ENCODE measurements at regions not wholly inside any gene's neighbourhood (a gene's known extent, or its start where the extent isn't known, plus 50 kb on each side); places are given as distances from the start of the nearest gene placed in this dataset.

GRCh38 chr2:4256351-4256750, 553.0 kb downstream of the DCDC2C start:
- H3K4me2 ChIP-seq (ENCODE audit: low read depth, low read length, poor library complexity, severe bottlenecking) = no peak overlapping the region
- TF ChIP-seq CTCF (IDR thresholded peaks at IDR 0.05; ENCODE audit: insufficient read depth, low read length, poor library complexity, severe bottlenecking) (no peak), EZH2phosphoT487 (conservative IDR thresholded peaks at IDR 0.05; ENCODE audit: low read length) (no peak)
- no peak overlapping the region for H3K27ac ChIP-seq (ENCODE audit: low read depth, low read length)
- H2AFZ ChIP-seq (ENCODE audit: low read depth, low read length, severe bottlenecking) = no peak overlapping the region
- no peaks in the 10 kb centered on the region for H3K9me2 ChIP-seq (replicated peaks; ENCODE audit: insufficient read depth, low read length)
- no peaks in the 10 kb centered on the region for H3K79me2 ChIP-seq (ENCODE audit: insufficient read depth, low read length)
- no peaks in the 10 kb centered on the region for H3F3A ChIP-seq (ENCODE audit: insufficient read depth)
- H3K4me3 ChIP-seq (ENCODE audit: insufficient read depth, low read length, poor library complexity, severe bottlenecking) = no peak overlapping the region
- no peaks in the 10 kb centered on the region for H3K9me3 ChIP-seq (ENCODE audit: insufficient read depth, low read length)
- no peaks in the 10 kb centered on the region for H3K36me3 ChIP-seq (ENCODE audit: low read length)
- H3K27me3 ChIP-seq (ENCODE audit: low read length) = no peaks in the 10 kb centered on the region
- H3K9ac ChIP-seq (ENCODE audit: low read length) = no peak overlapping the region
- no peaks in the 10 kb centered on the region for H4K20me1 ChIP-seq (ENCODE audit: low read depth, low read length)

- Histone ChIP-seq H3K4me2 (ENCODE audit: low read depth, low read length, poor library complexity, severe bottlenecking) (no peak overlapping the region), H2AFZ (ENCODE audit: low read depth, low read length, severe bottlenecking) (no peak overlapping the region), H3K27me3 (ENCODE audit: low read length) (no peaks in the 10 kb centered on the region), H3K9me3 (ENCODE audit: insufficient read depth, low read length) (no peaks in the 10 kb centered on the region), H3K9me2 (replicated peaks; ENCODE audit: insufficient read depth, low read length) (no peaks in the 10 kb centered on the region), H3F3A (ENCODE audit: insufficient read depth) (no peaks in the 10 kb centered on the region), H3K4me3 (ENCODE audit: insufficient read depth, low read length, poor library complexity, severe bottlenecking) (no peak overlapping the region), H4K20me1 (ENCODE audit: low read depth, low read length) (no peaks in the 10 kb centered on the region), H3K27ac (ENCODE audit: low read depth, low read length) (no peak overlapping the region), H3K36me3 (ENCODE audit: low read length) (no peaks in the 10 kb centered on the region), H3K9ac (ENCODE audit: low read length) (no peak overlapping the region), H3K79me2 (ENCODE audit: insufficient read depth, low read length) (no peaks in the 10 kb centered on the region)
- no peak for TF ChIP-seq CTCF (IDR thresholded peaks at IDR 0.05; ENCODE audit: insufficient read depth, low read length, poor library complexity, severe bottlenecking)
- no peak for TF ChIP-seq EZH2phosphoT487 (conservative IDR thresholded peaks at IDR 0.05; ENCODE audit: low read length)
Observed at GRCh38 chr2:4258563-4258962, 555.2 kb downstream of the DCDC2C start.

GRCh38 chr2:4265936-4266335, 562.6 kb downstream of the DCDC2C start:
- Histone ChIP-seq H3K9me3 (ENCODE audit: insufficient read depth, low read length) (no peaks in the 10 kb centered on the region), H4K20me1 (ENCODE audit: low read depth, low read length) (no peaks in the 10 kb centered on the region), H3K27me3 (ENCODE audit: low read length) (no peaks in the 10 kb centered on the region), H2AFZ (ENCODE audit: low read depth, low read length, severe bottlenecking) (no peak overlapping the region), H3K9me2 (replicated peaks; ENCODE audit: insufficient read depth, low read length) (0 out of 2 replicates have a peak, but pooled peaks cover 3% of the 10 kb centered on the region), H3K4me2 (ENCODE audit: low read depth, low read length, poor library complexity, severe bottlenecking) (no peak overlapping the region), H3K27ac (ENCODE audit: low read depth, low read length) (no peak overlapping the region), H3K4me3 (ENCODE audit: insufficient read depth, low read length, poor library complexity, severe bottlenecking) (no peak overlapping the region), H3K79me2 (ENCODE audit: insufficient read depth, low read length) (no peaks in the 10 kb centered on the region), H3K9ac (ENCODE audit: low read length) (no peak overlapping the region), H3F3A (ENCODE audit: insufficient read depth) (no peaks in the 10 kb centered on the region), H3K36me3 (ENCODE audit: low read length) (no peaks in the 10 kb centered on the region)
- TF ChIP-seq CTCF (IDR thresholded peaks at IDR 0.05; ENCODE audit: insufficient read depth, low read length, poor library complexity, severe bottlenecking) (no peak), EZH2phosphoT487 (conservative IDR thresholded peaks at IDR 0.05; ENCODE audit: low read length) (no peak)
